ENCODE measurements at regions not wholly inside any gene's neighbourhood (a gene's known extent, or its start where the extent isn't known, plus 50 kb on each side); places are given as distances from the start of the nearest gene placed in this dataset.

GRCh38 chr19:30074096-30074495, 132.1 kb downstream of the URI1 start:
- H3K18ac ChIP-seq (ENCODE audit: low read depth, low read length) = no peak overlapping the region
- H3K27me3 ChIP-seq (ENCODE audit: control insufficient read depth, insufficient read depth, low read length) = no peaks in the 10 kb centered on the region
- no peak overlapping the region for H3K23ac ChIP-seq (ENCODE audit: low read depth, low read length)
- ATAC-seq (ENCODE audit: low read depth) (no peak), DNase-seq (no peak)
- 93% methylated on average over 2 of the region's 7 CpGs; no CpG with 5 or more reads in 1 of the 2 experiments for WGBS, 2 experiments (ENCODE audit: extremely low coverage in 2 of 2, insufficient read length in 1 of 2)
- no peaks in the 10 kb centered on the region for H3K36me3 ChIP-seq (ENCODE audit: control insufficient read depth, insufficient read depth, low read length)
- dilution Hi-C loops (cut with HindIII; ENCODE audit: low sequenced_read_pairs, unreplicated experiment) (no loop called here), intact Hi-C loops (cut with micrococcal nuclease) (no loop called here), in situ Hi-C loops (cut with MboI; ENCODE audit: low sequenced_read_pairs) (no loop called here)
- H4K91ac ChIP-seq (ENCODE audit: insufficient read depth, low read depth, low read length) = no peak overlapping the region
- CTCF ChIA-PET = no interaction called here
- no peak overlapping the region for H2BK15ac ChIP-seq (ENCODE audit: low read depth, low read length)
- no peak overlapping the region for H2BK120ac ChIP-seq (ENCODE audit: low read depth, low read length)
- no peaks in the 10 kb centered on the region for H3K9me1 ChIP-seq (ENCODE audit: insufficient read depth, low read length)
- no peak overlapping the region for H3K4me3 ChIP-seq (ENCODE audit: insufficient read depth, low read depth, low read length)
- H3K27ac ChIP-seq (ENCODE audit: insufficient read depth, low read length) = no peak overlapping the region
- TF ChIP-seq BHLHE40 (IDR thresholded peaks at IDR 0.05; ENCODE audit: low read depth, low read length) (no peak), POLR2A (IDR thresholded peaks at IDR 0.05; ENCODE audit: low read depth, low read length) (no peak), SMC3 (IDR thresholded peaks at IDR 0.05; ENCODE audit: low read depth, low read length) (no peak), FOS (IDR thresholded peaks at IDR 0.05; ENCODE audit: low read depth, low read length) (no peak), CHD1 (IDR thresholded peaks at IDR 0.05; ENCODE audit: low read depth, low read length) (no peak), CEBPB (IDR thresholded peaks at IDR 0.05; ENCODE audit: low read depth, low read length) (no peak), RCOR1 (IDR thresholded peaks at IDR 0.05; ENCODE audit: insufficient replicate concordance, low read length) (no peak), NFE2L2 (IDR thresholded peaks at IDR 0.05; ENCODE audit: low read depth, low read length) (no peak), MXI1 (IDR thresholded peaks at IDR 0.05; ENCODE audit: borderline replicate concordance, low read depth, low read length) (no peak), MAZ (IDR thresholded peaks at IDR 0.05; ENCODE audit: borderline replicate concordance, low read depth, low read length) (no peak), RAD21 (IDR thresholded peaks at IDR 0.05; ENCODE audit: low read length) (no peak), RFX5 (IDR thresholded peaks at IDR 0.05; ENCODE audit: low read depth, low read length) (no peak), MAFK (IDR thresholded peaks at IDR 0.05; ENCODE audit: low read depth, low read length) (no peak)
- TF ChIP-seq, protein P1, sequence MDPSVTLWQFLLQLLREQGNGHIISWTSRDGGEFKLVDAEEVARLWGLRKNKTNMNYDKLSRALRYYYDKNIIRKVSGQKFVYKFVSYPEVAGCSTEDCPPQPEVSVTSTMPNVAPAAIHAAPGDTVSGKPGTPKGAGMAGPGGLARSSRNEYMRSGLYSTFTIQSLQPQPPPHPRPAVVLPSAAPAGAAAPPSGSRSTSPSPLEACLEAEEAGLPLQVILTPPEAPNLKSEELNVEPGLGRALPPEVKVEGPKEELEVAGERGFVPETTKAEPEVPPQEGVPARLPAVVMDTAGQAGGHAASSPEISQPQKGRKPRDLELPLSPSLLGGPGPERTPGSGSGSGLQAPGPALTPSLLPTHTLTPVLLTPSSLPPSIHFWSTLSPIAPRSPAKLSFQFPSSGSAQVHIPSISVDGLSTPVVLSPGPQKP (IDR thresholded peaks at IDR 0.05; ENCODE audit: borderline replicate concordance, low read depth, low read length) = no peak
- TF ChIP-seq, protein P2, sequence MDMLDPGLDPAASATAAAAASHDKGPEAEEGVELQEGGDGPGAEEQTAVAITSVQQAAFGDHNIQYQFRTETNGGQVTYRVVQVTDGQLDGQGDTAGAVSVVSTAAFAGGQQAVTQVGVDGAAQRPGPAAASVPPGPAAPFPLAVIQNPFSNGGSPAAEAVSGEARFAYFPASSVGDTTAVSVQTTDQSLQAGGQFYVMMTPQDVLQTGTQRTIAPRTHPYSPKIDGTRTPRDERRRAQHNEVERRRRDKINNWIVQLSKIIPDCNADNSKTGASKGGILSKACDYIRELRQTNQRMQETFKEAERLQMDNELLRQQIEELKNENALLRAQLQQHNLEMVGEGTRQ (IDR thresholded peaks at IDR 0.05; ENCODE audit: low read depth, low read length) = no peak
- TF ChIP-seq, protein P3, sequence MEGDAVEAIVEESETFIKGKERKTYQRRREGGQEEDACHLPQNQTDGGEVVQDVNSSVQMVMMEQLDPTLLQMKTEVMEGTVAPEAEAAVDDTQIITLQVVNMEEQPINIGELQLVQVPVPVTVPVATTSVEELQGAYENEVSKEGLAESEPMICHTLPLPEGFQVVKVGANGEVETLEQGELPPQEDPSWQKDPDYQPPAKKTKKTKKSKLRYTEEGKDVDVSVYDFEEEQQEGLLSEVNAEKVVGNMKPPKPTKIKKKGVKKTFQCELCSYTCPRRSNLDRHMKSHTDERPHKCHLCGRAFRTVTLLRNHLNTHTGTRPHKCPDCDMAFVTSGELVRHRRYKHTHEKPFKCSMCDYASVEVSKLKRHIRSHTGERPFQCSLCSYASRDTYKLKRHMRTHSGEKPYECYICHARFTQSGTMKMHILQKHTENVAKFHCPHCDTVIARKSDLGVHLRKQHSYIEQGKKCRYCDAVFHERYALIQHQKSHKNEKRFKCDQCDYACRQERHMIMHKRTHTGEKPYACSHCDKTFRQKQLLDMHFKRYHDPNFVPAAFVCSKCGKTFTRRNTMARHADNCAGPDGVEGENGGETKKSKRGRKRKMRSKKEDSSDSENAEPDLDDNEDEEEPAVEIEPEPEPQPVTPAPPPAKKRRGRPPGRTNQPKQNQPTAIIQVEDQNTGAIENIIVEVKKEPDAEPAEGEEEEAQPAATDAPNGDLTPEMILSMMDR (conservative IDR thresholded peaks at IDR 0.05; ENCODE audit: low read depth, low read length) = no peak
- H3K56ac ChIP-seq (ENCODE audit: extremely low read depth, insufficient read depth, low read length) = no peak overlapping the region
- POLR2A ChIA-PET (ENCODE audit: unreplicated experiment) = no interaction called here
- no peak overlapping the region for H2BK5ac ChIP-seq (ENCODE audit: low read depth, low read length, poor library complexity, severe bottlenecking)
- no peak overlapping the region for H2AK9ac ChIP-seq (replicated peaks; ENCODE audit: low read depth, low read length, poor library complexity)
- H4K5ac ChIP-seq (ENCODE audit: low read depth, low read length) = no peak overlapping the region
- no peaks in the 10 kb centered on the region for H3K9me3 ChIP-seq (ENCODE audit: control insufficient read depth, insufficient read depth, low read length)
- no peak overlapping the region for H3K4ac ChIP-seq (ENCODE audit: low read depth, low read length)
- no peaks in the 10 kb centered on the region for H3K4me1 ChIP-seq (ENCODE audit: control insufficient read depth, insufficient read depth, low read length)
- H2BK20ac ChIP-seq (ENCODE audit: low read depth, low read length) = no peak overlapping the region
- BruUV-seq (replicated peaks) = no TSS peak
- no peaks in the 10 kb centered on the region; the same call in 1 of the 2 replicates for H4K20me1 ChIP-seq (ENCODE audit: insufficient read depth, low read length)
- no peak overlapping the region for H3K4me2 ChIP-seq (ENCODE audit: low read depth, low read length)
- no peak overlapping the region for H3K14ac ChIP-seq (replicated peaks; ENCODE audit: low read depth, low read length)
- H2AK5ac ChIP-seq (ENCODE audit: low read depth, low read length) = no peak overlapping the region
- no peak overlapping the region for H2AFZ ChIP-seq (replicated peaks; ENCODE audit: low read length, poor library complexity)
- no peak overlapping the region for H3K9ac ChIP-seq (ENCODE audit: low read depth, low read length)
- no peak overlapping the region for H4K8ac ChIP-seq (ENCODE audit: low read depth in 2 of 2, low read length in 2 of 2)
- H3K79me1 ChIP-seq (ENCODE audit: low read depth in 1 of 2, low read length in 2 of 2) = no peaks in the 10 kb centered on the region

Measured in IMR-90 (cell line).